ENCODE measurements at regions not wholly inside any gene's neighbourhood (a gene's known extent, or its start where the extent isn't known, plus 50 kb on each side); places are given as distances from the start of the nearest gene placed in this dataset.

GRCh38 chr11:69352715-69353319 lies 58.9 kb downstream of the MYEOV start:
- Histone ChIP-seq H3F3A (ENCODE audit: low read length, unreplicated experiment) (peaks cover 14% of the 10 kb centered on the region), H2AFZ (ENCODE audit: low read length) (no peak overlapping the region), H3K36me3 (ENCODE audit: low read depth, low read length) (peaks cover 14% of the 10 kb centered on the region), H3K9me2 (replicated peaks; ENCODE audit: low read length) (no peaks in the 10 kb centered on the region), H3K27me3 (ENCODE audit: low read length) (no peaks in the 10 kb centered on the region), H3K27ac (ENCODE audit: low read length) (peak overlapping the region; percentile 74), H3K9me3 (ENCODE audit: low read length) (peaks cover 7% of the 10 kb centered on the region; the same call in 1 of the 2 replicates), H4K20me1 (ENCODE audit: low read length) (no peaks in the 10 kb centered on the region), H3K4me3 (ENCODE audit: low read length) (no peak overlapping the region), H3K4me2 (ENCODE audit: low read length) (peak overlapping the region; percentile 36), H3K4me1 (ENCODE audit: insufficient read depth, low read length) (peaks cover 42% of the 10 kb centered on the region), H3K9ac (ENCODE audit: low read length) (peak overlapping the region; percentile 30; the same call in 1 of the 2 replicates), H3K79me2 (ENCODE audit: low read length) (peaks cover 45% of the 10 kb centered on the region)
- ATAC-seq (peak; percentile 93), DNase-seq (peak; percentile 96)
- BruUV-seq (replicated peaks), result no TSS peak
- CTCF ChIA-PET, result interaction anchor here (0.5 kb wide), 2 partner anchors 13 to 48 kb away, joined by 3 to 5 read pairs; no protein-coding TSS in a partner anchor
- intact Hi-C loops (cut with micrococcal nuclease), result no loop called here
- POLR2A ChIA-PET (ENCODE audit: unreplicated experiment), result interaction anchor here (0.6 to 0.9 kb wide), 4 partner anchors 51 to 110 kb away, joined by 3 to 5 read pairs (median 4); no protein-coding TSS in a partner anchor
- no peak for TF ChIP-seq EZH2 (IDR thresholded peaks at IDR 0.05; ENCODE audit: low read length, unreplicated experiment)
- no peak for TF ChIP-seq CTCF (conservative IDR thresholded peaks at IDR 0.05; ENCODE audit: low read depth, low read length)
- no peak for TF ChIP-seq EZH2phosphoT487 (IDR thresholded peaks at IDR 0.05; ENCODE audit: borderline replicate concordance, low read length)

- no peaks in the 10 kb centered on the region for H3K27me3 ChIP-seq (ENCODE audit: low read length)
- intact Hi-C loops (cut with micrococcal nuclease), result no loop called here
- H3K9ac ChIP-seq (ENCODE audit: low read length), result peak overlapping the region; percentile 30; the same call in 1 of the 2 replicates
- POLR2A ChIA-PET (ENCODE audit: unreplicated experiment), result no interaction called here
- peaks cover 42% of the 10 kb centered on the region for H3K4me1 ChIP-seq (ENCODE audit: insufficient read depth, low read length)
- peaks cover 36% of the 10 kb centered on the region for H3K79me2 ChIP-seq (ENCODE audit: low read length)
- DNase-seq (no peak), ATAC-seq (no peak)
- peaks cover 5% of the 10 kb centered on the region; the same call in 1 of the 2 replicates for H3K36me3 ChIP-seq (ENCODE audit: low read depth, low read length)
- H3K9me2 ChIP-seq (replicated peaks; ENCODE audit: low read length), result no peaks in the 10 kb centered on the region
- no peak overlapping the region for H2AFZ ChIP-seq (ENCODE audit: low read length)
- H3K4me2 ChIP-seq (ENCODE audit: low read length), result peak overlapping the region; percentile 36
- peaks cover 14% of the 10 kb centered on the region for H3F3A ChIP-seq (ENCODE audit: low read length, unreplicated experiment)
- no peaks in the 10 kb centered on the region for H3K9me3 ChIP-seq (ENCODE audit: low read length)
- peak overlapping the region; percentile 74 for H3K27ac ChIP-seq (ENCODE audit: low read length)
- H3K4me3 ChIP-seq (ENCODE audit: low read length), result no peak overlapping the region
- CTCF ChIA-PET, result no interaction called here
- no peak for TF ChIP-seq CTCF (conservative IDR thresholded peaks at IDR 0.05; ENCODE audit: low read depth, low read length)
- no peak for TF ChIP-seq EZH2phosphoT487 (IDR thresholded peaks at IDR 0.05; ENCODE audit: borderline replicate concordance, low read length)
- no peak for TF ChIP-seq EZH2 (IDR thresholded peaks at IDR 0.05; ENCODE audit: low read length, unreplicated experiment)
- no TSS peak for BruUV-seq (replicated peaks)
- no peaks in the 10 kb centered on the region for H4K20me1 ChIP-seq (ENCODE audit: low read length)
Observed at GRCh38 chr11:69353696-69354544, 60.0 kb downstream of the MYEOV start.
